Tibial nerve (tissue), 4 donors: ENCODE measurements at regions not wholly inside any gene's neighbourhood (a gene's known extent, or its start where the extent isn't known, plus 50 kb on each side); places are given as distances from the start of the nearest gene placed in this dataset.

Source experiments
- CTCF ChIP-seq, 5 experiments: fragments of 200-600 bp in 3 of 5; fragments of 450-650 bp in 2 of 5; sonication (generic) in 3 of 5; IDR thresholded peaks; one replicate each; pipeline ENCODE4 v1.5.1; 2016 to 2019; ENCODE audit warnings: antibody characterized with exemption in 5 of 5, mild to moderate bottlenecking in 3 of 5, moderate library complexity in 2 of 5
- EP300 ChIP-seq, 2 donors: sonication (generic); formaldehyde crosslinking; IDR thresholded peaks; one replicate each; pipeline ENCODE4 v1.6.1; 2017; ENCODE audit warnings: antibody characterized with exemption in 2 of 2, mild to moderate bottlenecking in 1 of 2
- POLR2A ChIP-seq, 2 donors: fragments of 450-650 bp; IDR thresholded peaks; one replicate each; pipeline ENCODE4 v1.6.1; 2017; ENCODE audit warnings: antibody characterized with exemption in 2 of 2, mild to moderate bottlenecking in 2 of 2, moderate library complexity in 2 of 2

GRCh38 chr7:136230210-136230609 is 253.1 kb upstream of the MTPN start:
- TF ChIP-seq POLR2A (IDR thresholded peaks at IDR 0.05) (no peak), CTCF (IDR thresholded peaks at IDR 0.05) (no peak), EP300 (IDR thresholded peaks at IDR 0.05) (no peak)
